ENCODE measurements at regions not wholly inside any gene's neighbourhood (a gene's known extent, or its start where the extent isn't known, plus 50 kb on each side); places are given as distances from the start of the nearest gene placed in this dataset.

GRCh38 chr20:11660673-11661072 lies 257.0 kb upstream of the BTBD3 start:
- no peak for TF ChIP-seq POLR2A (IDR thresholded peaks at IDR 0.05)
- no peak for TF ChIP-seq CTCF (IDR thresholded peaks at IDR 0.05)
- H3K27me3 ChIP-seq, result no peaks in the 10 kb centered on the region
- no peaks in the 10 kb centered on the region for H3K36me3 ChIP-seq
- H3K4me1 ChIP-seq, result no peaks in the 10 kb centered on the region
- peaks cover 0 to 7% (median 0%) of the 10 kb centered on the region in 12 donors for H3K9me3 ChIP-seq
- DNase-seq (no peak), ATAC-seq (no peak)
- H3K27ac ChIP-seq, result no peak overlapping the region
- intact Hi-C loops (cut with DNase I), result no loop called here
- WGBS, 4 donors, result 91 to 95% (median 93%) methylated on average over 3 of the region's 3 CpGs
- H3K4me3 ChIP-seq, result no peak overlapping the region

- no peak for TF ChIP-seq CTCF (IDR thresholded peaks at IDR 0.05)
- DNase-seq (no peak), ATAC-seq (no peak)
- Histone ChIP-seq H3K9me3 (no peaks in the 10 kb centered on the region), H3K4me3 (no peak overlapping the region), H3K27me3 (no peaks in the 10 kb centered on the region), H3K4me1 (peaks cover 0 to 6% (median 0%) of the 10 kb centered on the region in 12 donors), H3K36me3 (no peaks in the 10 kb centered on the region), H3K27ac (no peak overlapping the region)
- WGBS, 4 donors, result 85 to 93% (median 90%) methylated on average over 1 of the region's 1 CpG
- intact Hi-C loops (cut with DNase I), result loop anchor here in 7 of 10 donors (10.0 kb wide), 4 partner anchors 344 to 1434 kb away; no protein-coding TSS in a partner anchor
These were observed 246.6 kb upstream of the BTBD3 start for GRCh38 chr20:11671015-11671511.

- H3K4me1 ChIP-seq, result peaks cover 0 to 22% (median 0%) of the 10 kb centered on the region in 12 donors
- no peaks in the 10 kb centered on the region for H3K27me3 ChIP-seq
- no peaks in the 10 kb centered on the region for H3K9me3 ChIP-seq
- H3K27ac ChIP-seq, result no peak overlapping the region
- TF ChIP-seq CTCF (IDR thresholded peaks at IDR 0.05) (no peak), POLR2A (IDR thresholded peaks at IDR 0.05) (no peak)
- ATAC-seq (no peak), DNase-seq (no peak)
- 88 to 95% (median 93%) methylated on average over 7 of the region's 7 CpGs for WGBS, 4 donors
- intact Hi-C loops (cut with DNase I), result loop anchor here in 7 of 10 donors (10.0 kb wide), 4 partner anchors 342 to 1432 kb away; no protein-coding TSS in a partner anchor
- H3K36me3 ChIP-seq, result no peaks in the 10 kb centered on the region
- no peak overlapping the region for H3K4me3 ChIP-seq
These were observed 244.7 kb upstream of the BTBD3 start for GRCh38 chr20:11672959-11673358.

GRCh38 chr20:11675920-11676629 lies 241.6 kb upstream of the BTBD3 start:
- Histone ChIP-seq H3K4me3 (peak overlapping the region in 2 of 12 donors; percentile 1 to 21), H3K36me3 (no peaks in the 10 kb centered on the region), H3K27ac (no peak overlapping the region), H3K9me3 (no peaks in the 10 kb centered on the region), H3K27me3 (no peaks in the 10 kb centered on the region), H3K4me1 (peaks cover 0 to 22% (median 0%) of the 10 kb centered on the region in 12 donors)
- no peak for TF ChIP-seq POLR2A (IDR thresholded peaks at IDR 0.05)
- TF ChIP-seq CTCF (IDR thresholded peaks at IDR 0.05), result no peak
- WGBS, 4 donors, result 47 to 56% (median 54%) methylated on average over 13 of the region's 13 CpGs
- peak in 2 of 4 donors; percentile 22 to 26 for ATAC-seq
- intact Hi-C loops (cut with DNase I), result loop anchor here (5.0 to 10.0 kb wide), 7 partner anchors 339 to 1431 kb away; no protein-coding TSS in a partner anchor
- no peak for DNase-seq
